GM18909 (cell line): ENCODE measurements at regions not wholly inside any gene's neighbourhood (a gene's known extent, or its start where the extent isn't known, plus 50 kb on each side); places are given as distances from the start of the nearest gene placed in this dataset.
A peak's percentile ranks its signal among the peaks of the same experiment; 100 is the strongest.

Experiments
- ATAC-seq: cut with Tn5 transposase; IDR thresholded peaks from one replicate; pipeline ENCODE4 v1.9.1; 2021; ENCODE audit warnings: mild to moderate bottlenecking; ENCODE audit not compliant: unreplicated experiment, poor library complexity

GRCh38 chr4:23674694-23675093 is 215.2 kb downstream of the PPARGC1A start:
- ATAC-seq, result no peak

GRCh38 chr4:23667659-23668058 is 222.2 kb downstream of the PPARGC1A start:
- ATAC-seq, result no peak

GRCh38 chr4:23660865-23661264 is 229.0 kb downstream of the PPARGC1A start:
- no peak for ATAC-seq

DNA sequence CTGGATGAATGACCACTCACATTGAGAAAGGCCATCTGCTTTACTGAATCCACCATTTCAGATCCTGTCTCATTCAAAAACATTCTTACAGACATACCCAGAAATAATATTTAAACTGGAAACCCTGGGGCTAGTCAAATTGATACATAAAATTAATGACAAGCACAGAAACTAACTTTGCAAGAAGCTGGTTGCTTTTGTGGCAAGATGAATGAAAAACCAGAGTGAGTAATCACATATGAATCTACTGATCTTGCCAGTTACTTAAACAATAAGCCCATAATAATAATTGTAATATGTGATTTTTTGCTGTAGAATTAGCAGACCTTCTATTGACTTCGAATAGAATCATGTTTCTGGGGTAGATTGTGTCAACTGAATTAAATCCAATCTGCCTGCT is 235.1 kb downstream of the PPARGC1A start:
- ATAC-seq, result no peak

- no peak for ATAC-seq
Observed at GRCh38 chr4:23648854-23649596, 240.8 kb downstream of the PPARGC1A start.

- ATAC-seq, result no peak
Observed at GRCh38 chr4:23635468-23635867, 254.4 kb downstream of the PPARGC1A start.

- no peak for ATAC-seq
Observed at GRCh38 chr4:23631255-23631950, 258.4 kb downstream of the PPARGC1A start.

DNA sequence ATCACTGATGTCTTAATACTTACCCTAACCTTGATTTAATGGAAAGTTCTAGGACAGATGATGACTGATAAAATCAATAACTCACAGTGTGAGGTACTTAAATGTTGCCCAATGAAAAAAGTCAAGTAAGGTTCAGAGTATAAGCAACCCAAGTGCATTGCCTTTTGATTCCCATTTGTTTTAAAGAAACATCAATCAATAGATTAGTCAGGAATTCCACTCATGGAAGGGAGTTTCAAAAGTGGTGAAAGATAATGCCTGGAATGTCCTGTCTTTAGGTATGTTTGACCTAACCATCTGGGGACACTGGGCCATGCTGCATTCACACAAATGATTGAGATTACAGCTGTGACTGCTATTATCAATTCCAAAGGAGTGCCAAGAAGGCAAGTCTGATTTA is 259.7 kb downstream of the PPARGC1A start:
- no peak for ATAC-seq

GRCh38 chr4:23629421-23629820 is 260.4 kb downstream of the PPARGC1A start:
- ATAC-seq, result no peak

GRCh38 chr4:23614284-23614892 is 275.5 kb downstream of the PPARGC1A start:
- peak; percentile 58 for ATAC-seq

DNA sequence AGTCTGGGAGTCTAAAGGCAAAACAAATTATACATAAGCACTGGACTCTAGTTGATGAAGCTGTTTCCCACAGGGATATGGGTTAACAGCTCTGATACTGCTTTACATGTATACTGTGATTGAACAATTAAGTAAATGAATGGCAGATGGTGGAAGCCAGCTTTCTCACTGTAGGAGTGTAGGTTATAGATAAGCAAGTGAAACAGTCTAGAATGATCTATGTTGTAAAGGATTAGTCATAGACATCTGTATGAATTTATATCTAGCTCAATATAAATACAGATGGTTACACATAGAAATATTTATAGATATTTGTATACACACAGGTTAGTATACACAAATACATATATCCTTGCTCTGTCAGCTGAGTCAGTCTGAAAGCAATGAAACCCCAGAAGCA is 276.1 kb downstream of the PPARGC1A start:
- no peak for ATAC-seq

GRCh38 chr4:23602720-23603119 is 287.1 kb downstream of the PPARGC1A start:
- ATAC-seq, result no peak

- no peak for ATAC-seq
Observed at GRCh38 chr4:23594125-23594524, 295.7 kb downstream of the PPARGC1A start.

DNA sequence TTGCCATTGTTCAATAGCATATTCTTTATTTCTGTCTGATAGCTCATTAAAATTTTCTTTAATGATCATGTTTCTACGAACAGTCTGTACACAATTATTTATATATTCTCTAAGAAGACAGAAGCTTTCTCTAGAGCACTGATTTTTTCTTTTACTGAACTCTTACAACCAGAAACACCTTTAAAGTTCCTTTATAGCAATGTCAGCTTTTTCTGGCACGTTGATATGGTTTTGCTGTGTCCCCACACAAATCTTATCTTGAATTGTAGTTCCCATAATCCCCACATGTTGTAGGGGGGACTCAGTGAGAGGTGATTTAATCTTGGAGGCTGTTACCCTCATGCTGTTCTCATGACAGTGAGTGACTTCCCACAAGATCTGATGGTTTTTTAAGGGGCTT is 299.4 kb downstream of the PPARGC1A start:
- ATAC-seq, result no peak

- no peak for ATAC-seq
Observed at GRCh38 chr4:23584024-23584423, 305.8 kb downstream of the PPARGC1A start.

- ATAC-seq, result no peak
Observed at GRCh38 chr4:23582671-23583070, 307.2 kb downstream of the PPARGC1A start.

DNA sequence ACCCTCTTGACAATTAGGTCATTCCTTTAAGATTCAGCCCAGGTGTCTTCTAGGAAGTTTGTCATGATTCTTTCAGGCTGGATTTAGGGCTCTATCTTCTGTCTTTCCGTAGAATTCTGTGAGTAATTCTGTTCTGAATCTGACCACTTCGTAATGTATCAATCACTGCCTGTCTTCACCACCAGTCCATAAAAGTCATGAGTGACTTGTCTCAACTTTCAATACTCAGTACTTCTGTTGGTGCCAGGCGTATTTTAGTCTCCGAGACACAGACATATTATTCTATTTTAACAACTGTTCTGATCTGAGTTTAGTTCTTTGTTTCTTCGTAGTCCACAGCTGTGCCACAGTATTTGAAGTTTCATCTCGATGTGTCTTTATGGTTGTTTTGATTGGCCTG is 310.7 kb downstream of the PPARGC1A start:
- ATAC-seq, result no peak

- ATAC-seq, result no peak
Observed at GRCh38 chr4:23577398-23577797, 312.4 kb downstream of the PPARGC1A start.

DNA sequence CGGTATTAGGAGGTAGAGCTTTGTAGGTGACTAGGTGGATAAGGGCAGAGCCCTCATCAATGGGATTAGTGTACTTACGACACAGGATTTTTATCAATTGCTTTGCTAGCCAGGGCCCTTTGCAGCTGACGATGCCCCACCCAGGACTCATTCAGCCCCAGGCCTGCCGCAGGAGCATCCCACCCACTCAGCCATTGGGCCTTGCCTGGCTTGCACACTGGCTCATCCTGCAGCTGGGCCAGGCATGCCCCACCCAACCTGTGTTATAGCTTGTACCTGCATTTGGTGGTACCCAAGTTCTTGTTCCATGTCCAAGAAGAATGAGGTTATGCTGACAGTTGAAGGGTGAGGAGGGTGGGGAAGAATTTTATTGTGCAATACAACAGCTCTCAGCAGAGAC is 317.5 kb downstream of the PPARGC1A start:
- no peak for ATAC-seq

- ATAC-seq, result no peak
Observed at GRCh38 chr4:23567338-23567737, 322.5 kb downstream of the PPARGC1A start.

DNA sequence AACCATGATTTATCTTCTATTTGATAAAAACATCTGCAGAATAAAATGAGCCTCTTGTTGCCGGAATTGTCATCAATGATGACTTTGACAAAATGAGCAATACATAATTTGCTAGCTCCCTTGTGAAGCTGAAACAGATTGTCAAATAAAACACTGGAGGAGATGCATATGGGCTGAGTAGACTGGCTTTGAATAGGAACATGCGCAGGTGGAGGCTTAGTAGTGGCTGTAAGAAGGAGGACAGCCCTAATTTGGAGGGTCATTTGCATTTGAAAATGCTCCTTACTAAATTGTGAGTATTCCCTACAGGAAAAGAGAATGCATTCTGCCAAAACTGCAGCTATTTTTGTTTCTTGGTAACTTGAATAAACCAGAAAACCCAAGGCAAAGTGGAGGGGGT is 329.1 kb downstream of the PPARGC1A start:
- ATAC-seq, result no peak

DNA sequence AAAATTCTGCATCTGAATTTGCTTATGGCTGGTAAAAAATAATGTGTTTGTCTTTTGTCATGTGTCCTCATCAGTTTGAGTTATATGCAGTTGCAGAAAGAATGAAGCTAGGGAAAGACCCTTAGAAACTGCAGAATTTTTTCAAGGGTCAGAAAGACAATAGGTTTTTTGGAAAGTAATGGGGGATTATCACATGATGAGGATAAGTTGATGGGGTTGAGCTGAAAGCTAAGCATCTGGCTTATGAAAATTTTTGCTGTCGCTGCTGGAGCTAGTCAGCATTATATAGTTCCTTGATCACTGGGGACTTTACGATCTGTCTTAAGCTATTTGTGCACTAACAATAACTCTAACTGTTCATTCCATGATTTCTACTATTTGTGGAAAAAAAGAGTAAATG is 331.7 kb downstream of the PPARGC1A start:
- ATAC-seq, result no peak
